ENCODE measurements at regions not wholly inside any gene's neighbourhood (a gene's known extent, or its start where the extent isn't known, plus 50 kb on each side); places are given as distances from the start of the nearest gene placed in this dataset.

DNA sequence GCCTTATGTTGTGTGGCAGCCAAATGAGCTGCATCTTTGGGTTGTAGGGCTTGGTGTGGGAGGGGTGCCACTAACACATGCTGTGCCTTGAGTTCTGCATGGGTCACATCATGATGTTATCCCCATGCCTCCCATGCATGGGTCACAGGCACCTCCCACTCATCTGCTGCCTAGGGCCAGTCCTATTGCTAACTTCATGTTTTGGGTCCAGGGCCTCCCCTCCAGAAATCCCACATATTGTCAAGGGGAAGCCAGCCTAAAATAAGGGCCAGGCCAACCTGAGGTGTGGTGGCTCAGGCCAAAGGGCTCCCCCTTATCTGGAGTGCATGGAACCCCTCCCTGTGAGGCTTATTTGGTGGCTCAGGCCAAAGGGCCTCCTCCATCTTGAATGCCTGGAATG is 299.0 kb downstream of the RPS24 start:
- TF ChIP-seq EP300 (IDR thresholded peaks at IDR 0.05) (no peak), POLR2AphosphoS5 (IDR thresholded peaks at IDR 0.05) (no peak), POLR2A (IDR thresholded peaks at IDR 0.05) (no peak)
- TF ChIP-seq, protein P1, sequence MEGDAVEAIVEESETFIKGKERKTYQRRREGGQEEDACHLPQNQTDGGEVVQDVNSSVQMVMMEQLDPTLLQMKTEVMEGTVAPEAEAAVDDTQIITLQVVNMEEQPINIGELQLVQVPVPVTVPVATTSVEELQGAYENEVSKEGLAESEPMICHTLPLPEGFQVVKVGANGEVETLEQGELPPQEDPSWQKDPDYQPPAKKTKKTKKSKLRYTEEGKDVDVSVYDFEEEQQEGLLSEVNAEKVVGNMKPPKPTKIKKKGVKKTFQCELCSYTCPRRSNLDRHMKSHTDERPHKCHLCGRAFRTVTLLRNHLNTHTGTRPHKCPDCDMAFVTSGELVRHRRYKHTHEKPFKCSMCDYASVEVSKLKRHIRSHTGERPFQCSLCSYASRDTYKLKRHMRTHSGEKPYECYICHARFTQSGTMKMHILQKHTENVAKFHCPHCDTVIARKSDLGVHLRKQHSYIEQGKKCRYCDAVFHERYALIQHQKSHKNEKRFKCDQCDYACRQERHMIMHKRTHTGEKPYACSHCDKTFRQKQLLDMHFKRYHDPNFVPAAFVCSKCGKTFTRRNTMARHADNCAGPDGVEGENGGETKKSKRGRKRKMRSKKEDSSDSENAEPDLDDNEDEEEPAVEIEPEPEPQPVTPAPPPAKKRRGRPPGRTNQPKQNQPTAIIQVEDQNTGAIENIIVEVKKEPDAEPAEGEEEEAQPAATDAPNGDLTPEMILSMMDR (IDR thresholded peaks at IDR 0.05) = no peak
